AG20443 (cell line): ENCODE measurements at regions not wholly inside any gene's neighbourhood (a gene's known extent, or its start where the extent isn't known, plus 50 kb on each side); places are given as distances from the start of the nearest gene placed in this dataset.
"Not testable (repeated sequence)": the region's sequence is repeated elsewhere in the genome, so short reads cannot be mapped to it uniquely, and the experiment has no call there.

Source experiments
- DNase-seq: peaks from one replicate; pipeline ENCODE4 v3.0.0; 2012; ENCODE audit warnings: low spot score, mixed read lengths

DNA sequence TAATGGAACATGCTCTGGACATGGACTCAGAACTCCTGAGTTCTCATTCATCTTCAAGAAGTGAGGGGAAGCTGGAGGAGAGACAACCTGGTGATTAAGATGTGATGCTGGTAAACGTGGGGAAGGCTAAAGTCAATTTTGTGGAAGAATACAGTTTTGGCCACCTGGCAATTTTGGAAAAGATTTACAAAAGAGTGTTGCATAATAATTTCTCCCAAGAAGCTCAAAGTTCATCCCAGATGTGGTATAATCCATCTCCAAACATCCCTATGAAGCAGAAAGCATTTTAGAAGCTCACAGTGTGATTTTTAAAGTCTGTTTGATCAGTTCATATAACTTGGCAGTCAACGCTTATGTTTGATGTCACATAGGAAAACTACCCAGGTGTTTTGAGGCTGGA, 208.7 kb downstream of the LMX1A start:
- no peak for DNase-seq

DNA sequence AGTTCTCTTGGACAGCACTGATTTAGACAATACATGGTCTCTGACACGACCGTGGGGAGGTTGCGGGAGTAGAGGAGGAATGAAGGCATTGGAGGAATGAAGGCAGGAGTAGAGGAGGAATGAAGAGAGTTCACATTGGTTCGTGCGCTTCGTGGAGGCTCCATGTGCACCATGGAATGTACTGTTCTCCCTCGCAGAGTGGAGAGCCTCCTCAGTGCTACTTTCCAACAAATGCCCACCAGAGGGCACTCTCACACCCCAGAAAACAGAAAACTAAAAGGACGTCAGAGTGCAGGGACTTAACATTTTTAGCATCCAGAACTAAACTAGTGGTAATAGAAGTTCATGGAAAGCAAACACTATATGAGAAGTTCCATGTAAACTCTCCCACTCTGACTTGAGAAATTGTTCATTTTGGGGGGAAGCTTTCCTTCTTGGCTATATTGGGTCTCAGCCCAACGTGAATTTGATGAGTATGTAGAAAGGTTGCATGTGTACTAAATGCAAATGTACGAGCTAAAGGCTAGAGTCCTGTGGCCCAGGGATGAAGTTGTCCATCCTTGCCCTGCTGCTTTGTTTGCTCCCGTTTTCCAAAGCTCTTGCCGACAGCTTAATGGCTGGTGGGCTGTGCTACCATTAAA, 211.6 kb downstream of the LMX1A start:
- peak; percentile 75 for DNase-seq

DNA sequence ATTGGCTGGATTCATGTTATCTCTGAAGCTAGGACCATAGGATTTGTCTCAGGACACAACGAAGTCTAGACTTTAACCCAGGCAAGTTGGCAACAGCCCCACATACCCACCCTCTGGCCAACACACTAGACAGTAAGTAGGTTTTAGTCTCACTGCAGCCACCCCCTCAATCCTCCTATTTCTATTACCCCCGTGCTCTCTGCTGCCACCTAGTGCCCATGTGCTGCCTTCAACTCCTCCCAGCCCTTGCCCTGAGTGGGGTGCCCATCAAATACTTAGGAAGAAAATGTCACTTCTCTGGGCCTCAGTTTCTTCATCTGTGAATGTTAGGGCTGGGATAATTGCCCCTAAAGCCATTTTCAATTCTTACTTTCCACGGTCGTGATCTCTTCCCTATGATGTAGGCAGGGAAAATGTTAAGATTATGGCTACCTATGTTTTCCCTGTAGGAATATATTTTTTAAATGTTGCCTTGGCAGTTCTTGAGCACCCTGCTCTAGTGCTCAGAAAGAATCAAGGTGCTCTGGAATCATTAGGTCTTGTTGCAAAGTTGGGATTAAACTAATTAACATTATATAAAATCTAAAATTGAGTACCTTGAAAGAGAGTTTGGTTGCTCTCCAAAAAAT, 213.0 kb downstream of the LMX1A start:
- peak; percentile 14 for DNase-seq

DNA sequence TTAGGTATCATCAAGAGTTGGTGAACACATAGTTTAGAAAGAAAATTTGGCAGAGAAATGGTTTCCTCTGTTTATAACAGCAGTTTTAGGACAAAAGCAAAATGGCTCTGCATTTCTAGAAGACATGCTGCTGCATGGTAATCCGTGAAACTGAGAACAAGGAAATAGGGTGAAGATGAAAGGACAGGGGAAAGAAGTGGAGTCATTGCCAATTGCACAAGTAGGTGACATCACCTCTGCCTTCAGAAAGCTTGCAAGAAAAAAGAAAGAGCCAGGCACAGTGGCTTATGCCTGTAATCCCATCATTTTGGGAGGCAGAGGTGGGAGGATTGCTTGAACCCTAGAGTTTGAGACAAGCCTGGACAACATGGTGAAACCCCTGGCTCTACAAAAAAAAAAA, 217.6 kb downstream of the LMX1A start:
- no peak for DNase-seq

DNA sequence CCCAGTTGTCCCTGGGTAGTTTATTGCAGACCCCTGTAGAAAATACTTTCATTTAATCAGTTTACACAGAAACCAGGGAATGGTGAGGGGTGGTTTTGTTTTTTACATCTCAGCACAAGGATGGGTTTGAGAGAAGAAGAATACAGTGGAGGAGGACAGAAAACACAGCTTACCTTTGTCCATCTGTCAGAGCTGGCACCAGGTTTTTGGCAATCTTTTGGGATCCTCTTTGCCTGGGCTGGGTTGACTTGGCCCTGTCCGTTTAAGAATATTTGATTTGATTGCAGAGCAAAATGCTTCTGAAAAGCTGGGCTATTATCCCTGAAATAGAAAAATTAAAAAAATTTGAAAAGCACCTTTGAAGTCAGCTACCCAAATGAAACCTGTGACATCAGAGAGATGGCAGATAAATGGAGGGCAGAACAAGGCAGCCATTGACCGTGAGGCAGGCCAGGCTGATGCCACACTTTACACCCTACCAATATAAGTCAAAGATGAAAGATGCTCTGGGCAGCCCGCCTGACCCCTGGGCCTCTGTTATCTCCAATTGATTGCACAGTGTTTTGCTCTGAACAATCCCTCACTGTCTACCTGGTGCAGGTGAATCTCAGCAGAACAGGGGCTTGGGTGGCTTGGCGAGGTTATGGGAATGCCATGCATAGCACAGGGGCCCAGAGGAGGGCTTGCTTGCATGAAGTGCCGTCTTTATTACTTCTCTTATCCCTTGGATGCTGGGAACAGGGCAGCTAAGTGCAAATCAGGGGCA, 218.8 kb downstream of the LMX1A start:
- DNase-seq, result no peak

DNA sequence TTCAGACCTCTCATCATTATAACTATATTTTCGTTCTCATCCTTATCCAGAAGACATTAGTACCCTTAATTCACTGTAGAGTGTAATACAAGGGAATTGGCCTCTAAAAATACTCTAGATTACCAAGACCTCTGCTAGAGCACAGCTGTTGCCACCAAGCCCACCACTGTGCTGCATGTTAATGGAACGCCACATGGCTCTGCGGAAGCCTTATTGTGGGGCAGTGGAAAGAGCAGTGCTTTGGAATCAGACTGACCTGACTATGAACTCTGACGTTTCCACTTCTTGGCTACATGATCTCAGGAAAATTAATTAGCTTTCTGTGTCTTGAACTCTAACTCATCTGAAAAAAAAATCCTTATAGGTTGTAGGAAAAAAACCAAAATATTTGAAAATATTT, 222.1 kb downstream of the LMX1A start:
- no peak for DNase-seq

DNA sequence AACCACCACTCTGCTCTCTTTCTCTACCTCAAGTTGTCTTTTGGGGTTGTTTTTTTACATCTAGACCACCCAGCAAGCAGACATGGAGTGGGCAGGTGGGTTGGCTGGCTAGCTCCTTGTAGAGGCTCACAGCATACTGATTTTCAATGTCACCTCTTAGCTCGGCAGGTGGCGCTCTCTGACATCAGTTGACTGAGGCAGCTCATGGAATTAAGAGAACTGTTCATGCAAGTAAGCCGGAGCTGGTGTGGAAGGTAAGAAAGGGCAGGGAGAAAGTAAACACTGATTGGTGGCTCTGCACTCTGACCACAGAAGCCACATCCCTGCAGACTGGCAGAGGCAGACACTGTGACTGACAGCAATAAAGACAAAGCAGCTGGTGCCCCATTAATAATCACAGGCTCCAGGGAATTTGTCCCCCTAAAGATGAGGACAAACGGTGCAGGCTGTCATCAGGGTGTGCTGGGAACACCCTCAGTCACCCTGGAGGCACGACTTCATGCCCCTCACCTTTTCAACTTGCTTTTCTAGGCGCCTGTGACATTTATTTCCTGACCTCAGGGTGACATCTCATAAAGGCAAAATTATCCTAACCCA, 226.8 kb downstream of the LMX1A start:
- peak; percentile 53 for DNase-seq

DNA sequence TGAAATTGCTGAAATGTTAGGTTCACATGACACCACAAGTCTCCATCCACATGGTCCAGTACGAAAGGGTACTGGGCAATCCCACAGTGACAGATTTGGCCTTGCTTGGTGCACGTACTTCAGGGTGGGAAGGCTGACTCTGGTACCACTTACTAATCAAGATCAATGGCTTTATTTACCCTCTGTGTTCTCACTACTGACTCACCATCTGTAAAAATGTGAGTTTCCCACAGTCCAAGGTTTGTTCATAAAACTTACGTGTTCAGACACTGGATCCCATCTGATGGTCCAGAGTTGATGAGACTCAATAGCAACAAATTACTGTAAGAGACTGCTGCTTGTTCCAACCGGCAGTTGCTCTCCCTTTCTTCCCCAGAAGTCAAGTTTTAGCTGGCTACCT, 231.7 kb downstream of the LMX1A start:
- DNase-seq, result no peak

DNA sequence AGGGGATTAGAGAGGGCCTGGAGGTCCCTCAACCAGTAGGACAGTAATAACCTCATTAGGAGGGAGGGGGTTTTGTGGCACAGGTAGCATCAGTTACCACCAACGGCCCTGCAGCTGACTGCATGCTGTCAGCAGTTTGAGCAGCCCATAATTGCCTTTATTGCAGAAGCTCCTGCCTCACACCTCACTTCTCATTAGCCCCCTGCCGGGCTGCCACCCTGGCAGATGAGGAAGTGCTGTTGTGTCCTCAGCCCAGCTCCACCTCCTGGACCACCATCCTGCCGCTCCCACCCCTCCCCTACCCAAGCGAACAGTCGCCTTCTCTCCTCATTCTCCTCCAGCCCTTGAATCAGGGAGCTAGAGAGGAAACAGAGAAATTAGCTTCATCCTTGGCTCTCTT, 237.4 kb downstream of the LMX1A start:
- no peak for DNase-seq

DNA sequence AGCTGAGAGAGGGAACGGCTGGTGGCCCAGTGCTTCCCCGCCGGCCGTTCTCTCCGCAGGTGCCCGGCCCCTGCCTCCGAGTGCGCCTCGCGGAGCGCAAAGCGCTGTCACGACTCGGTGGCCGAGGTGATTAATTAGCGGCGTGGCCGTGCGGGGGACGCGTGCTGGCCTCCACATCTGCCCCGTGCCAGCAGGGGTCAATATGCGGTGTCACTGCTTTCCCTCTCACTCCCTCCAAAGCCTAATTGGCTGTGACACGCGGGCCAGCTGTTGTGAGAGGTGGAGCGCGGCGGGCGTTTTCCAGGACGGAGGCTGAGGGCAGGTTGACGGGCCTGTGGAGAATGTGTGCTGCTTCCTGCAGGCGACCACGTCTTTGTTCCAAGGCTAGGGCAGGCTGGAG, 239.0 kb downstream of the LMX1A start:
- DNase-seq, result no peak

DNA sequence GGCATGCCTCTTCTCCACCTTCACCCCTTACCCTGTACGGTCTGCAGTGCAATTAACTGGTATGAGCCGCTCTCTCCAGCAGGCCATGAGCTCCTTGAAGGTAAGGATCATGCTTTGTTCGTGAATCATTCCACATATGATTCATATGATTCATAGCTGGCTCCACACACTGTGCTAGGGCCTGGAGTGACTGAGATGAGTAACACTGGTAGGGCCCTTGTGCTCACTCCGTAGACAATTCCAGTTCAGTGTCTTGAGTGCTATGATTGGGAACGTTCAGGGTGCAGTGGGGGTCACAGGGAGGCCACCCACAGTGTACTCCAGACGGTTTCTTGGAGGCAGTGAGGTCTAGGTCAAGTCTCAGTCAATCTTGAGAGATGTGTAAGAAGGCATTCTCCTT, 239.8 kb downstream of the LMX1A start:
- DNase-seq, result peak; percentile 78

DNA sequence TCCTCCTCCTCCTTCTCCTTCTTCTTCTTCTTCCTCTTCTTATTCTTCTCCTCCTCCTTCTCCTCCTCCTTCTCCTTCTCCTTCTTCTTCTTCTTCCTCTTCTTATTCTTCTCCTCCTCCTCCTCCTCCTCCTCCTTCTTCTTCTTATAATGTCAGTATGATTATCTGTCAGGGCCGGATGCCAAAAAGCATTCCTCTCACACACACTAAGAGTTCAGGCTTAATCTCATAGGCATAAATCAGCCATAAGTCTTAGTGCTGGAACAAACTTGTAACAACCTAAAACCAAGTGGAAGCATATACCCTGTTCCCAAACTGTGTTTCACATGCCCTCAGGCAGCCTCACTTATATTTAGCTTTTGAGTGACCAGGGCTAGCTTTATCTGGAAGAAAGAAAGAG, 240.3 kb downstream of the LMX1A start:
- DNase-seq, result no peak

DNA sequence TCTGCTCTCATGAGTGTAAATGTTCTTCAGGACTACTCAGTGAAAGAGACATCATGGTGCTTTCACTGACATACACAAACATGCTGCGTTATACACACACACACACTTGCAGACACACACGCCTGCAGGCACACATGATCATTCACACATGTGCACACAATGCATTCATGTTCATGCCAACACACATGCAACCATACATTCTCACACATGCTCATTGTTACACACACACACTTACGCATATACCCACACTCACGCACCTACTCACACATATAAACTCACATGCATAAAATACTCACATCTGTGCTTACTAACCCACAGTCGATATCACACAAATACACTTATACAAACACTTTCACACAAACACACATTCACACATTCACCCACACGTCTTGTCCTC, 241.6 kb downstream of the LMX1A start:
- DNase-seq, result no peak

DNA sequence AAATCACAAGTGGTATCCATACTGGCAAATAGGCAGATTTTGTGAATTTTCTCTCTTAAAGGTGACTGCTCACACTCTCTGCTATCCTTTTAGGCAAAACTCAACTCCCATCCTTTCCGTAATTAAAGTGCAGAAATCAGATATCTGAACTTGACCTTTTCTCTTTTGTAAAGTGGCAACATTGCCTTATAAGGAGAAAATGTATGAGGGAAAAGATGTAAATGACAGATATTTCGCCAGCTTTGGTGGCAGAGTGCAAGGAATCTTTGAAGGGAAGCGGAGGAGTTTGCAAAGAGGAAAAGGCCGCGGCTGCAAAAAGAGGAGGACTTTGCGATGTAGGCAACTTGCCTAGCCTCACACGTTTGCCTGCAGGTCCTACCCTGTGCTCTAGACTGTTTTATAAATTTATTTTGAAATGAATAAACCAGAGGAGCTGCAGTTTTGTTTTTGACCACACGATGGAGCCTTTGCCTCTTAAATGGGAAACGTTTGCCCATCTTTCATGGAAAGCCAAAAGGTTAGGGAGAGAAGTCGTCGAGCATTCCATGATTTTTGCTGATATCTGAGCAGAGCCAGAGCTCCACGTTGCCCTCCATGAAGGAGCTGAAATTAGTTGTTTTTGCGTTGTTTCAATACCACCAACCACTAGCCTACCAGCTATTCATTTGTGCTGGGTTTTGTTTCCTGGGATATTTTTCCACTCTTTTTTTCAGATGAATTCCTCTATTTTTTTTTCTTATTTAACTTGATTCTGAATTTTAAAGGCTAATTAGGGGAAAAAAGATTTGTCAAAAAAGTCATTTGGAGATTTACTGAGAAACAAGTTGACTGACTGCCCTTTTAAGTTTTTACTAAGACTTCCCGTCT, 242.3 kb downstream of the LMX1A start:
- peak; percentile 43 for DNase-seq

DNA sequence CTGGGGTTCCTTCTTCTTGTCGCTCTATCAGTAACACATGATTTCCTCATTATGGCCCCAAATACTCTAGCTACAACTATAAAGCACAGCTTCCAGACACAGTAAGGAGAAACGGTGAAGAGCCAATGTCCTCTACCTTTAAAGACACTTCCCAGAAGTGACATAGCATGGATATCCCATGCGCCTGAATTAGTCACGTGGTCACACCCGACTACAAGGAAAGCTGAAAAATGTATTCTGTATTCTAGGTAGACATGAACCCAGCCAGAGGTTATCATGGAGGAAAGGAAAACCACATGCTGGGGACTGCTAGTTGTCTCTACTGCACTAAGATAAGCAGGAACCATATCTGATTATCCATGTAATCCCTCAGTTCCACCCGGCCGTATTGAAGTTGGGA, 244.3 kb downstream of the LMX1A start:
- no peak for DNase-seq

DNA sequence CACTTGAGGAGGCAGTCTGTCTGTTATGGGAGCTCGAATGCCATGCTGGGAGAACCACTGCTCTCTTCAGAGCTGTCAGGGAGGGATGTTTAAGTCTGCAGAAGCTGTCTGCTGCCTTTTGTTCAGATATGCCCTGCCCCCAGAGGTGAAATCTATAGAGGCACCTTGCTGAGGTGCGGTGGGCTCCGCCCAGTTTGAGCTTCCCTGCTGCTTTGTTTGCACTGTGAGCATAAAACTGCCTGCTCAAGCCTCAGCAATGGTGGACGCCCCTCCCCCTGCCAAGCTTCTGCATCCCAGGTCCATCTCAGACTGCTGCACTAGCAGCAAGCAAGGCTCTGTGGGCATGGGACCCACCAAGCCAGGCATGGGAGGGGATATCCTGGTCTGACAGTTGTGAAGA, 247.5 kb downstream of the LMX1A start:
- DNase-seq, result no peak

DNA sequence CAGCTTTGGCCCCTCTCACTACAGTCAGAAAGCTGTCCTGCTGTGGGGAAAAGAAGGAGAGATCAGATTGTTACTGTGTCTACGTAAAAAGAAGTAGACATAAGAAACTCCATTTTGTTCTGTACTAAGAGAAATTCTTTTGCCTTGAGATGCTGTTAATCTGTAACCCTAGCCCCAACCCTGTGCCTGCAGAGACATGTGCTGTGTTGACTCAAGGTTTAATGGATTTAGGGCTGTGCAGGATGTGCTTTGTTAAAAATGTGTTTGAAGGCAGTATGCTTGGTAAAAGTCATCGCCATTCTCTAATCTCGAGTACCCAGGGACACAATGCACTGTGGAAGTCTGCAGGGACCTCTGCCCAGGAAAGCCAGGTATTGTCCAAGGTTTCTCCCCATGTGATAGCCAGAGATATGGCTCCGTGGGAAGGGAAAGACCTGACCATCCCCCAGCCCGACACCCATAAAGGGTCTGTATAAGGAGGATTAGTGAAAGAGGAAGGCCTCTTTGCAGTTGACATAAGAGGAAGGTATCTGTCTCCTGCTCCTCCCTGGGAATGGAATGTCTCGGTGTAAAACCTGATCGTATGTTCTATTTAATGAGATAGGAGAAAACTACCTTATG, 263.9 kb downstream of the LMX1A start:
- not testable (repeated sequence) for DNase-seq

DNA sequence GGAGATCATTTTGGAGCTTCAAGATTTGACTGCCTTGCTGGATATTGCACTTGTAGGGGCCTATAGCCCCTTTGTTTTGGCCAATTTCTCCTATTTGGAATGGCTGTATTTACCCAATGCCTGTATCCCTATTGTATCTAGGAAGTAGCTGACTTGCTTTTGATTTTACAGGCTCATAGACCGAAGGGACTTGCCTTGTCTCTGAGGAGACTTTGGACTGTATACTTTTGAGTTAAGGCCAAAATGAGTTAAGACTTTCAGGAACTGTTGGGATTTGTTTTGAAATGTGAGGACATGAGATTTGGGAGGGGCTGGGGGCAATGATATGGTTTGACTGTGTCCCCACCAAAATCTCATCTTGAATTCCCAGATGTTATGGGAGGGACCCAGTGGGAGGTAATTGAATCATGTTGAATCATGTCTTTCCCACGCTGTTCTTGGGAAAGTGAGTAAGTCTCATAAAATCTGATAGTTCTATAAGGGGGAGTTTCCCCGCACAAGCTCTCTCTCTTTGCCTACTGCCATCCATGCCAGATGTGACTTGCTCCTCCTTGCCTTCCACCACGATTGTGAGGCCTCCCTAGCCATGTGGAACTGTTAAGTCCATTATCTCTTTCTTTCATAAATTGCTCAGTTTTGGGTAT, 276.1 kb downstream of the LMX1A start:
- DNase-seq, result no peak

DNA sequence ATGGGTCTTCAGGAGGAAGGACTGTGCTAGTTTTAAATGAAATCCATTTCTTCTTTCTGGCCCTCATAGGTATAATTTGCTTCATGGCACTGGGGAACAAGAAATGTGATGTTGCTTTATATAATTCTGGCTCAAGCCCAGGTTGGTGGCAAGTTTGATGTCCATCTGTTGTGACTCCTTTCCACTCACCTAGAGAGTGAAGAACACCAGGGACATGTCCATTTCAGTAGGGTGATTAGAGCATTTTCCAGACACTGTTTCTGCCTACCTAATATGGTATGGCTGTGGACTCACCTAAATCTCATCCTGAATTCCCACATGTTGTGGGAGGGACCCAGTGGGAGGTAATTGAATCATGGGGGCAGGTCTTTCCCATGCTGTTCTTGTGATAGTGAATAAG, 278.1 kb downstream of the LMX1A start:
- DNase-seq, result no peak

DNA sequence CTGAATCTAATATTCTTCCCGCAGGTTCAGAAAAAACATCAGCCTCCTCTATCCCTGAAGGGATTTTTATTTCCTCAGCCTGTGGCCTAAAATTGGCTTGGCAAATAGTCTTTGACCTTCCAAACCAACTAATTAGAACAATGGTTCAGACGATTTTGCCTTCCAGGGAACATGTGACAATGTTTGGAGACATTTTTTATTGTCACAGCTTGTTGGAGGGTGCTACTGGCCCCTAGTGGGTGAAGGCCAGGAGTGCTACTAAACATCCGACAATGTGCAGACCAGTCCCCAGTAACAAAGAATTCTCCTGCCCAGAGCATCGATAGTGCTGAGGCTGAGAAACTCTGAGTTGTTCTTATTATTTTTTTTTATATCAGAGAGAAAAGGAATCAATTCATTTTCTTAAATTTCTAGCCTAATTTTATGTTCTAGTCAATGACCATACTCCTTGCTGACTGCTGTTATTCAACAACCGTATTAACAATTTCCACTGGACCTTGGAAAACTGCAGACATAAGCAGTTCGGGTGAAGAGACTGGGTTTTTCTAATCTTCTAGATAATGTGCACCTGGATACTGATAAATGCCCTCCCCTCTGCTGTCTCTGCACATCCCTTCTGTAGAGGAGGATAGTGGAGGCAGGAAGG, 280.7 kb downstream of the LMX1A start:
- peak; percentile 63 for DNase-seq
